HUES64 (cell line): ENCODE measurements at regions not wholly inside any gene's neighbourhood (a gene's known extent, or its start where the extent isn't known, plus 50 kb on each side); places are given as distances from the start of the nearest gene placed in this dataset.
"Not testable (repeated sequence)": the region's sequence is repeated elsewhere in the genome, so short reads cannot be mapped to it uniquely, and the experiment has no call there.

Experiments used
- H3K27ac ChIP-seq: 2 replicates; pipeline ENCODE4 v1.7.0; 2013; ENCODE audit warnings: low read depth, low read length, inconsistent platforms
- H3K27me3 ChIP-seq: 2 replicates; pipeline ENCODE4 v1.6.1; 2013; ENCODE audit warnings: mild to moderate bottlenecking, low read length; ENCODE audit not compliant: insufficient read depth
- H3K36me3 ChIP-seq: 2 replicates; pipeline ENCODE4 v1.6.1; 2013; ENCODE audit warnings: mild to moderate bottlenecking, low read length; ENCODE audit not compliant: insufficient read depth
- H3K4me1 ChIP-seq: 2 replicates; pipeline ENCODE4 v1.6.1; 2013; ENCODE audit warnings: mild to moderate bottlenecking, low read length, moderate library complexity; ENCODE audit not compliant: insufficient read depth
- H3K4me3 ChIP-seq: 2 replicates; pipeline ENCODE4 v1.5.1; 2013; ENCODE audit warnings: mild to moderate bottlenecking, low read length, moderate library complexity
- H3K9ac ChIP-seq: 2 replicates; pipeline ENCODE4 v1.6.1; 2013; ENCODE audit warnings: mild to moderate bottlenecking, low read depth, low read length
- H3K9me3 ChIP-seq: 2 replicates; pipeline ENCODE4 v1.6.1; 2013; ENCODE audit warnings: low read depth, low read length; ENCODE audit not compliant: insufficient read depth
- WGBS: fragments of 150-250, 120-280 bp; methylation state at CpG from one replicate; pipeline ENCODE4 v1.1.7; 2013; ENCODE audit warnings: missing lambda C conversion rate; 5-methylcytosine and 5-hydroxymethylcytosine counted together

DNA sequence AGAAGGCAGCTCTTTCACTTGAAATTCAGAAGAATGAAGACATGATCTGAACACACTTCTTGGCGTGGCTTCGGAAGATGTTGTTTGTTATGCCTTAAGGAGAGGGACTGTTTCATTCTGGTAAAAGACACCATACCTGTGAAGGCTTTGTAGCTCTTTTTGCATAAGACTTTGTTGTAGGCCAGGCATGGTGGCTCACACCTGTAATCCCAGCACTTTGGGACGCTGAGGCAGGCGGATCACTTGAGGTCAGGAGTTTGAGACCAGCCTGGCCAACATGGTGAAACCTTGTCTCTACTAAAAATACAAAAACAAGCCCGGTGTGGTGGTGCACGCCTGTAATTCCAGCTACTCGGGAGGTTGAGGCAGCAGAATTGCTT, 159.3 kb downstream of the ZFP64 start:
- H3K4me3 ChIP-seq, H3K9ac ChIP-seq: not testable (repeated sequence)
- 92% methylated on average over 7 of the region's 7 CpGs for WGBS

DNA sequence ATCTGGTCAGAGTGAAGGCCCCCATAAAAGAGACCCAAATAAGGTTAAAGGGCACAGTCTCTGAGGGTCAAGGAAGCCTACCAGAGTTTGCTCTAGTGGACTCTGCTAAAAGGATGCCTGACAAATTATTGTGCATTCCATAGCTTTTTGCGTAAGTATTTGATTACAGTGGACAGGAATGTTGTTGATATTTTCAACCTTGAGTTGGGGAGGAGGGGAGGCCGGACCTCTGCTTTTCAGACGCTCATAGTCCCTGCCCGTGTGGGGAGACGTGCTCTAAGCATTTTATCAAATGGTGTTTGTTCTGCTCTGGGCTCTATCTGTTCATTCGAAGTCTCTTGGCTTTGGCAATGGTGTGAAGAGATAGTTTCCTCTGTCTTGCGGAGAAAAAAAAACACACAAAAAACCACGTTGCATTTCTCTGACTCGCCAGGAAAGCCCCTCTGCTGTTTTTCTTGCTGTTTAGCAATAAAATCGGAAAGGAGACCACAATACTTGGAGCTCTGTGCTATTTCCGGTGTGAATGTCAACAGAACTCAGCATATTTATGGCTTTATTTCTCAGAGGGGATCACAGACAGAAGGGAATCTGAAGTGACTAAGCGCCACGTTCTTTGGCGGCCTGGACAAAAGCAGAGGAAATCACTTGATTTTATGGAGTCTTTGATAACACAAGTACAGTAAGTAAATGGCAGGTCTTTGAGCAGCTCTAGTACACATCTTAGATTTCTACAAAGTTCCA, 159.8 kb downstream of the ZFP64 start:
- Histone ChIP-seq H3K4me3 (no peak overlapping the region), H3K9me3 (no peaks in the 10 kb centered on the region), H3K9ac (no peak overlapping the region), H3K27ac (peak overlapping the region; percentile 57; the same call in 1 of the 2 replicates), H3K4me1 (peaks cover 14% of the 10 kb centered on the region), H3K36me3 (no peaks in the 10 kb centered on the region), H3K27me3 (no peaks in the 10 kb centered on the region)
- WGBS = 65% methylated on average over 14 of the region's 14 CpGs

More for the DNA sequence above, 159.3 kb downstream of the ZFP64 start:
- H3K9me3 ChIP-seq, H3K36me3 ChIP-seq, H3K27me3 ChIP-seq: not testable (repeated sequence)
- Histone ChIP-seq H3K27ac (peak overlapping the region; percentile 57; the same call in 1 of the 2 replicates), H3K4me1 (peaks cover 14% of the 10 kb centered on the region)

DNA sequence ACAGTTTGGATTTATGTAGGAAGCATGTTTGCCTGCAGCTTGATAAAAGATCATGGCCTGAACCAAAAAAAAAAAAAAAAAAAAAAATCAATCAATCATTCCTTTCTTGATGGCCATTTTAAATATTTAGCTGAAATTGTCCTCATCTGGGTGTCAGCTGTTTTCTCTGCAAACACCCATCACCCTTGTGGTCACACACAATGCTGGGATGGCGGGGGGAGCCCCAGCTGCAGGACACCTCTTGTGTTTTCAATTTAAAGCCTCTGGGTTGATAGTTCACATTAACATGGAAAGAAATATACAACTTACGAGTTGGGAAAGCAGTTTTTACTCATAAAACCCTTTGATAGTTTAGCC, 160.4 kb downstream of the ZFP64 start:
- Histone ChIP-seq H3K27ac (no peak overlapping the region), H3K9me3 (no peaks in the 10 kb centered on the region), H3K36me3 (no peaks in the 10 kb centered on the region), H3K9ac (no peak overlapping the region), H3K4me1 (peaks cover 14% of the 10 kb centered on the region), H3K27me3 (no peaks in the 10 kb centered on the region), H3K4me3 (no peak overlapping the region)
- WGBS = 83% methylated on average over 2 of the region's 2 CpGs

DNA sequence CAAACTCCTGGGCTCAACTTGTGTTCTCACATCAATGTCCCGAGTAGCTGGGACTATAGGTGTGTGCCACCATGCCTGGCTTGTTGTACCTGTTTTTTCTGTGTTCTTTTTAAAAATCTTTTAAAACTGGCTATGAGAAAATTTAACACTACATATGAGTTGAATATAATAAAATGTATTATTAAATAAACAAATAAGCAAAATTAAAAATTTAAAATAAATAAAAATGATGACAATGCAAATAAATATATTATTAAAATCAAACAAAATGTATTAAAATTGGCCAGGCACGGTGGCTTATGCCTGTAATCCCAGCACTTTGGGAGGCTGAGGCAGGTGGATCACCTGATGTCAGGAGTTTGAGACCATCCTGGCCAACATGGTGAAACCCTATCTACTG, 162.4 kb downstream of the ZFP64 start:
- H3K4me3 ChIP-seq, H3K36me3 ChIP-seq, H3K27me3 ChIP-seq, H3K9ac ChIP-seq, H3K27ac ChIP-seq, H3K9me3 ChIP-seq: not testable (repeated sequence)
- 96% methylated on average over 2 of the region's 2 CpGs for WGBS
- peaks cover 14% of the 10 kb centered on the region for H3K4me1 ChIP-seq

DNA sequence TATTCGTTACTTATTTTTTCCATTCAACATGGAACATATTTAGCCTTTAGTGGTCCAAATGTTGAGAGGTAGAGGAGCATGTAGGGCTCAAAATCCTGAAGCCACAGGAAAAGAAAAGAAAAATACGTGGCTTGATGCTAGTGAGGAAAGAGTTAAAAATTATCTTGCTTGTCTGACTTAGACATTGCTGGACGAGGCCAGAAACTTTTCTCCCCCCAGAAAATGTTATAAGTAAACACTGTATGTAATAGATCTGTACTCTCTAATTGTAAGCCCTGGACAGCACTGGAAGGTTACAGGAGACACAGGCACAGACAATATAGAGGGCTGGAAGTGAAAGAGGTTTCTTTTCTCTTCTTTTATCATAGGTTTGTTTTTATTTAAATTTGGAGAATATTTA, 165.6 kb downstream of the ZFP64 start:
- Histone ChIP-seq H3K4me3 (no peak overlapping the region), H3K27me3 (no peaks in the 10 kb centered on the region), H3K9me3 (no peaks in the 10 kb centered on the region), H3K27ac (no peak overlapping the region), H3K36me3 (no peaks in the 10 kb centered on the region), H3K9ac (no peak overlapping the region), H3K4me1 (0 out of 2 replicates have a peak, but pooled peaks cover under 1% of the 10 kb centered on the region)
- 93% methylated on average over 2 of the region's 3 CpGs for WGBS

DNA sequence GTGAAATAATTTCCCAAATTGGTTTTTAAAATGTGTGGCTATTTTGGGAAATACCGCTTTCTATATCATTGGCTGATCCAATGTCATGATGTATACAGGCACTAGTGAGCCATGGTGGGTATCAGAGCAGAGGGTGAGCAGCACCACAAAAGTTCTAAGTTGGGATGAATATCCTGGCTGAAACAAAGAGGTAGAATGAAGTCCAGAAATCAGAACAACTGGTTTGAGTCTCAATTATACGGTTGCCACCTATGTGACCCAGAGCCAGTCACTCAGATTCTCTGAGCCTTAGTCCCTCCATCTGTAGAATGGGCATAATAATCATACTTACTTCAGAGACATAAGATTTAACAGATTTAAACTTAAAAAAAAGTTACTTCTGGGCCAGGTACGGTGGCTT, 172.3 kb downstream of the ZFP64 start:
- Histone ChIP-seq H3K9me3 (no peaks in the 10 kb centered on the region), H3K27me3 (no peaks in the 10 kb centered on the region), H3K4me1 (no peaks in the 10 kb centered on the region), H3K4me3 (no peak overlapping the region), H3K27ac (no peak overlapping the region), H3K9ac (no peak overlapping the region), H3K36me3 (no peaks in the 10 kb centered on the region)
- WGBS = 94% methylated on average over 3 of the region's 3 CpGs

DNA sequence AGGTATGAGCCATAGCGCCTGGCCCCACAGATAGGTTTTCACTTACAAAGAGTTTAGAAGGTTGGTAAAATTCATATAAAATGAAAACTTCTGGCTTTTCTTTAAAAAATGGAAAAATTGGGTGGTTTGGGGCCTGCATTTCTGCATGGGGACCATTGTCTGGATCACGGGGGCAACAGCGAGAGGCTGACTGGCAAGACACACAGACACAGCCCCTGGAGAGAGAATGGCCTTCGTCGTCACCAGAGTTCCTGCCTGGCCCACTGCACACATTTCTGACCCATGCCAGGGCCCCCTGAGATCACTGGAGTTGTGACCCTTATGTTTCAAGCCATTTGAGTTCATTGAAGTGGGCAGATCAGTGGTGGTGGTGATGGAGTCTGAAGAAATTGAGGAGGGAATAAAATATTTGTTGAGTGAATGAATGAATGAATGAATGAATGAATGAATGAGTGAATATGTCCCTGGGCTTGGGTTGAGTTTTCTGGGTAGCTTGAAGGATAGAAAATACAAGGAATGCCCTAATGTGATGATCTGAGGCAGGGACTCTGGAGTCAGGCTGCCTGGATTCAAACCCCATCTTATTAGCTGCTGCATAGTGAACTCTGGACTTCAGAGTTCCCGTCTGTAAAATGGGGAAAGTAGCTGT, 173.8 kb downstream of the ZFP64 start:
- Histone ChIP-seq H3K27me3 (no peaks in the 10 kb centered on the region), H3K9me3 (no peaks in the 10 kb centered on the region), H3K36me3 (no peaks in the 10 kb centered on the region), H3K4me3 (no peak overlapping the region), H3K4me1 (no peaks in the 10 kb centered on the region), H3K27ac (no peak overlapping the region), H3K9ac (no peak overlapping the region)
- WGBS = 91% methylated on average over 6 of the region's 6 CpGs

DNA sequence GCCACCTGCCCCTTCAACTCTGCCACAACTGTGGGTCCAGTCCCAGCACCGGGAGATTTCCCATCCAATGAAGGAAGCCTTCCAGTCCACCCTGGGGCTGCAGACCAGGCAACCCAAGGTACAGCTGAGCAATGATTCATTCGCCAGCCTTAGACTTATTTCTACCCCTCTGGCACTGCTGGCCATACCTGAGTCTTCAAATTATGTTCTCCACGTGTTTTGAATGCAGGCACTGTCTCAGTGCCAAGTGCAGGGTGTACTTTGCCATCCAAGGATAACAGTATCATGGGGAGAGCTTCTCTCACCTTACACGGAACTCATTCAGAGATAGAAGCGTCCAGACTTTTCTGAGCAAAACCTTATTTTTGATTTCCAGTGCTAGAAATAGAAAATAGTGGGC, 175.6 kb downstream of the ZFP64 start:
- Histone ChIP-seq H3K4me3 (no peak overlapping the region), H3K27ac (no peak overlapping the region), H3K27me3 (no peaks in the 10 kb centered on the region), H3K4me1 (no peaks in the 10 kb centered on the region), H3K9ac (no peak overlapping the region), H3K36me3 (no peaks in the 10 kb centered on the region), H3K9me3 (no peaks in the 10 kb centered on the region)
- WGBS = 91% methylated on average over 5 of the region's 5 CpGs

DNA sequence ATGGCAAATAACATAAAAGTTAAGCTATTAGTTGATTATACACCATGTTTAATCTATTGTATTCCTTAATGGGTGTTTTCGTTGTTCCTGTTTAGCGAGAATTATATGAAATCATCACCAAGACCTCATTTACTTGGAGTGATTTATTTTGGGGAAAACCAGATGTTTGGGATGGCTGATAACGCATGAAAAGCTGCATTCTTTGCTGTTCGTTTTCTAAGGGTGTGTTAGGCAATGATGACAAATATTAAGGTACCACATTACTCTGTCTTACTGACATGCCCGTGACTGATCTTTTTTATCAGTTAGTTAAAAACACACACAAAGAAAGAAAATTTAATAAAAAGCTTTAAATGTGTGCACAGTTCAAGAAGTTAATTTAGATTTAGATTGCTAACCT, 176.4 kb downstream of the ZFP64 start:
- Histone ChIP-seq H3K4me1 (peaks cover 3% of the 10 kb centered on the region; the same call in 1 of the 2 replicates), H3K27me3 (no peaks in the 10 kb centered on the region), H3K36me3 (no peaks in the 10 kb centered on the region), H3K27ac (no peak overlapping the region), H3K9ac (no peak overlapping the region), H3K9me3 (no peaks in the 10 kb centered on the region), H3K4me3 (no peak overlapping the region)
- WGBS = 94% methylated on average over 4 of the region's 5 CpGs

DNA sequence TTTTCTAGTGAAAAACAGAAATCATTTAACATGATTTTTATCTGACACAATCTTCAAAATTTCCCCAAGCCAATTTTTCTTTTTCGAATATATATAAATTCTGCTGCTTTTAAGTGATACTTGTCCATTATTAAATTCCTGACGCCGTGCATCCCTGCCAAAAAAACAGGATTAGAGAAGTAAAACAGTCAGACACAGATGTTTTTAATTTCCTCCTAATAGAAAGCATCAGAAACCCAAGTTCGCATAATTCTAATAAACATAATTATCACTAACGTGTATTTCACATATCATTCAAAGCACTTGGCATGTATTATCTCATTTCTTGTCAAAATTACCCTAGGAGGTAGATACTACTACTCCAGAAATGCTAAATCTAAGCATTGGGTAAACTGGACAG, 179.5 kb downstream of the ZFP64 start:
- H3K27ac ChIP-seq = no peak overlapping the region
- 94% methylated on average over 5 of the region's 5 CpGs for WGBS
- no peaks in the 10 kb centered on the region for H3K27me3 ChIP-seq
- H3K36me3 ChIP-seq = no peaks in the 10 kb centered on the region
- no peak overlapping the region for H3K4me3 ChIP-seq
- no peaks in the 10 kb centered on the region for H3K9me3 ChIP-seq
- no peak overlapping the region for H3K9ac ChIP-seq
- peaks cover 4% of the 10 kb centered on the region; the same call in 1 of the 2 replicates for H3K4me1 ChIP-seq

DNA sequence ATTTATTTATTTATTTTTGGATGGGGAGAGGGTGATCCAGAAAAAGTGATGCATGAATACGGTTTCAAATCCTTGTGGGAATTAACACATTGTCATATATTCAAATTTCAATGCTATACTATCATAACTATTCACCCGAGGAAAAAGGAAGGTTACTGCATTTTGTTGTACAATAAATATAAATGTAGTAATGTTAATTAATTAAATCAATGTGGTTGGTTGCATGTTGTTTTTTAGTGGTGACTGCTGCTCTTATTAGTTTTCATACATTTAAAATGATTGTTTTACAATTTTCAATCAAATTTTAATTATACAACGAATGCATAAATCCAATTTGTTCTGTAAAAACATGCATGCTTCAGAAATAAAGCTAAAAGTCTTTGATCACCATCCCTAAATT, 180.5 kb downstream of the ZFP64 start:
- WGBS = 95% methylated on average over 1 of the region's 3 CpGs
- no peaks in the 10 kb centered on the region for H3K27me3 ChIP-seq
- no peak overlapping the region for H3K9ac ChIP-seq
- no peaks in the 10 kb centered on the region for H3K36me3 ChIP-seq
- no peak overlapping the region for H3K4me3 ChIP-seq
- no peaks in the 10 kb centered on the region for H3K9me3 ChIP-seq
- H3K4me1 ChIP-seq = peaks cover 4% of the 10 kb centered on the region; the same call in 1 of the 2 replicates
- H3K27ac ChIP-seq = no peak overlapping the region
